DMS53 treated with DMSO at 0.1 percent for 48 hours (cell line): ENCODE measurements at regions not wholly inside any gene's neighbourhood (a gene's known extent, or its start where the extent isn't known, plus 50 kb on each side); places are given as distances from the start of the nearest gene placed in this dataset.
A peak's percentile ranks its signal among the peaks of the same experiment; 100 is the strongest.

ENCODE experiments used
- DNase-seq: peaks from one replicate; lab custom pipeline; 2025; ENCODE audit not compliant: unreplicated experiment; lab: John Stamatoyannopoulos, UW

- DNase-seq: peak; percentile 30
These were observed 321.3 kb upstream of the GOLIM4 start for GRCh38 chr3:168417016-168417415.

GRCh38 chr3:168416446-168416845 lies 320.7 kb upstream of the GOLIM4 start:
- no peak for DNase-seq

GRCh38 chr3:168414149-168414548 lies 318.4 kb upstream of the GOLIM4 start:
- DNase-seq: no peak

- DNase-seq: no peak
These were observed 311.7 kb upstream of the GOLIM4 start for GRCh38 chr3:168407381-168407780.

- DNase-seq: no peak
These were observed 309.6 kb upstream of the GOLIM4 start for GRCh38 chr3:168405288-168405687.

- no peak for DNase-seq
These were observed 302.8 kb upstream of the GOLIM4 start for GRCh38 chr3:168398371-168399025.

- no peak for DNase-seq
These were observed 301.1 kb upstream of the GOLIM4 start for GRCh38 chr3:168396861-168397260.

- no peak for DNase-seq
These were observed 299.8 kb upstream of the GOLIM4 start for GRCh38 chr3:168395551-168395950.

- no peak for DNase-seq
These were observed 298.7 kb upstream of the GOLIM4 start for GRCh38 chr3:168394439-168394838.

GRCh38 chr3:168386301-168386700 lies 290.6 kb upstream of the GOLIM4 start:
- no peak for DNase-seq

GRCh38 chr3:168384990-168385389 lies 289.3 kb upstream of the GOLIM4 start:
- DNase-seq: no peak

- no peak for DNase-seq
These were observed 287.8 kb upstream of the GOLIM4 start for GRCh38 chr3:168383573-168383972.

- DNase-seq: no peak
These were observed 276.1 kb upstream of the GOLIM4 start for GRCh38 chr3:168371846-168372245.

GRCh38 chr3:168364967-168365366 lies 269.2 kb upstream of the GOLIM4 start:
- DNase-seq: no peak

- DNase-seq: no peak
These were observed 267.0 kb upstream of the GOLIM4 start for GRCh38 chr3:168362661-168363247.

GRCh38 chr3:168362156-168362555 lies 266.4 kb upstream of the GOLIM4 start:
- no peak for DNase-seq

- DNase-seq: no peak
These were observed 265.3 kb upstream of the GOLIM4 start for GRCh38 chr3:168360993-168361392.

- DNase-seq: no peak
These were observed 247.5 kb upstream of the GOLIM4 start for GRCh38 chr3:168342946-168343850.

GRCh38 chr3:168341956-168342936 lies 246.5 kb upstream of the GOLIM4 start:
- DNase-seq: peak; percentile 7

- DNase-seq: no peak
These were observed 245.6 kb upstream of the GOLIM4 start for GRCh38 chr3:168341192-168341815.
